ENCODE measurements at regions not wholly inside any gene's neighbourhood (a gene's known extent, or its start where the extent isn't known, plus 50 kb on each side); places are given as distances from the start of the nearest gene placed in this dataset.
"Not testable (repeated sequence)": the region's sequence is repeated elsewhere in the genome, so short reads cannot be mapped to it uniquely, and the experiment has no call there.

DNA sequence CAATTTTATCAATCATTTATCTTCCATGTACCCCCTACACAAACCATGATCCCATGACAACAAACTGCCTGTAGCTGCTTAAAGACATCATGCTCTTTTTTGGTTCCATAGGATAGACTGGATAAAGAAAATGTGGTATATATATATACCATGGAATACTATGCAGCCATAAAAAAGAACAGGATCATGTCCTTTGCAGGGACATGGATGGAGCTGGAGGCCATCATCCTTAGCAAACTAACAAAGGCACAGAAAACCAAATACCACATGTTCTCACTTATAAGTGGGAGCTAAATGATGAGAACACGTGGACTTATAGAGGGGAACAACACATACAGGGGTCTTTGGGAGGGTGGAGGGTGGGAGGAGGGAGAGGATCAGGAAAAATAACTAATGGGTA, 577.2 kb downstream of the KCNJ2 start:
- TF ChIP-seq, protein P1, sequence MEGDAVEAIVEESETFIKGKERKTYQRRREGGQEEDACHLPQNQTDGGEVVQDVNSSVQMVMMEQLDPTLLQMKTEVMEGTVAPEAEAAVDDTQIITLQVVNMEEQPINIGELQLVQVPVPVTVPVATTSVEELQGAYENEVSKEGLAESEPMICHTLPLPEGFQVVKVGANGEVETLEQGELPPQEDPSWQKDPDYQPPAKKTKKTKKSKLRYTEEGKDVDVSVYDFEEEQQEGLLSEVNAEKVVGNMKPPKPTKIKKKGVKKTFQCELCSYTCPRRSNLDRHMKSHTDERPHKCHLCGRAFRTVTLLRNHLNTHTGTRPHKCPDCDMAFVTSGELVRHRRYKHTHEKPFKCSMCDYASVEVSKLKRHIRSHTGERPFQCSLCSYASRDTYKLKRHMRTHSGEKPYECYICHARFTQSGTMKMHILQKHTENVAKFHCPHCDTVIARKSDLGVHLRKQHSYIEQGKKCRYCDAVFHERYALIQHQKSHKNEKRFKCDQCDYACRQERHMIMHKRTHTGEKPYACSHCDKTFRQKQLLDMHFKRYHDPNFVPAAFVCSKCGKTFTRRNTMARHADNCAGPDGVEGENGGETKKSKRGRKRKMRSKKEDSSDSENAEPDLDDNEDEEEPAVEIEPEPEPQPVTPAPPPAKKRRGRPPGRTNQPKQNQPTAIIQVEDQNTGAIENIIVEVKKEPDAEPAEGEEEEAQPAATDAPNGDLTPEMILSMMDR (IDR thresholded peaks at IDR 0.05), result not testable (repeated sequence)
- TF ChIP-seq POLR2A (IDR thresholded peaks at IDR 0.05), result not testable (repeated sequence)

All from uterus (tissue), 2 donors.